SK-N-SH (cell line): ENCODE measurements at regions not wholly inside any gene's neighbourhood (a gene's known extent, or its start where the extent isn't known, plus 50 kb on each side); places are given as distances from the start of the nearest gene placed in this dataset.

Experiments used
- CTCF ChIA-PET: fragments of 300-600, 350-600 bp; formaldehyde crosslinking; extraction: SDS; loops from one replicate; lab custom pipeline; 2021; lab: Yijun Ruan, JAX
- POLR2A ChIA-PET: fragments of 350-600 bp; sonication (Branson Sonifier 250); formaldehyde crosslinking; extraction: SDS; loops from one replicate; lab custom pipeline; 2020; ENCODE audit warnings: antibody characterized with exemption, inconsistent platforms; lab: Yijun Ruan, JAX
- DNase-seq: peaks from one replicate; pipeline ENCODE4 v3.0.0; 2012
- H2AFZ ChIP-seq: fragments of 200-600 bp; sonication (generic); 2 replicates; pipeline ENCODE4 v1.8.1; 2016; ENCODE audit warnings: antibody characterized with exemption, mild to moderate bottlenecking, low read depth
- H3F3A ChIP-seq: fragments of 200-600 bp; sonication (generic); replicated peaks from 2 replicates; pipeline ENCODE3; 2016; ENCODE audit warnings: antibody characterized with exemption, mild to moderate bottlenecking; ENCODE audit not compliant: insufficient read depth
- H3K27ac ChIP-seq, 2 experiments: fragments of 200-500 bp in 1 of 2; fragments of 200-600 bp in 1 of 2; sonication (Bioruptor generic) in 1 of 2; sonication (generic), shearing (Covaris generic) in 1 of 2; 2 replicates each; pipeline versions ENCODE4 v1.5.1 to v1.6.1; 2014 to 2016; ENCODE audit warnings: low read depth in 2 of 2, inconsistent platforms in 1 of 2, low read length in 1 of 2, mild to moderate bottlenecking in 1 of 2, mixed read lengths in 1 of 2
- H3K27me3 ChIP-seq: fragments of 200-600 bp; sonication (generic), shearing (Covaris generic); 2 replicates; pipeline ENCODE4 v1.6.1; 2016; ENCODE audit warnings: mixed run types; ENCODE audit not compliant: insufficient read depth
- H3K36me3 ChIP-seq, 2 experiments: fragments of 200-500 bp in 1 of 2; fragments of 200-600 bp in 1 of 2; sonication (Bioruptor generic) in 1 of 2; sonication (generic) in 1 of 2; replicated peaks in 1 of 2; 2 replicates each; pipeline versions ENCODE3 to v1.5.1; 2014 to 2016; ENCODE audit warnings: low read length in 1 of 2, mild to moderate bottlenecking in 1 of 2; ENCODE audit not compliant: insufficient read depth in 2 of 2, control insufficient read depth in 1 of 2
- H3K4me1 ChIP-seq, 2 experiments: fragments of 200-500 bp in 1 of 2; fragments of 200-600 bp in 1 of 2; sonication (Bioruptor generic) in 1 of 2; sonication (generic), shearing (Covaris generic) in 1 of 2; 2 replicates each; pipeline versions ENCODE4 v1.5.1 to v1.6.1; 2014 to 2016; ENCODE audit warnings: low read depth in 1 of 2, low read length in 1 of 2, mixed run types in 1 of 2; ENCODE audit not compliant: insufficient read depth in 2 of 2, control insufficient read depth in 1 of 2
- H3K4me2 ChIP-seq: fragments of 200-600 bp; sonication (generic), shearing (Covaris generic); 2 replicates; pipeline ENCODE4 v1.6.1; 2017; ENCODE audit warnings: mixed run types
- H3K4me3 ChIP-seq, 2 experiments: fragments of 200-500 bp in 1 of 2; fragments of 200-600 bp in 1 of 2; sonication (Bioruptor generic) in 1 of 2; sonication (generic), shearing (Covaris generic) in 1 of 2; 2 replicates each; pipeline versions ENCODE4 v1.5.1 to v1.8.1; 2014 to 2016; ENCODE audit warnings: low read depth in 2 of 2, inconsistent platforms in 1 of 2, low read length in 1 of 2, mild to moderate bottlenecking in 1 of 2, mixed read lengths in 1 of 2, moderate library complexity in 1 of 2
- H3K79me2 ChIP-seq: fragments of 200-600 bp; sonication (generic); 2 replicates; pipeline ENCODE4 v1.8.1; 2017; ENCODE audit warnings: mild to moderate bottlenecking; ENCODE audit not compliant: insufficient read depth
- H3K9ac ChIP-seq: fragments of 200-600 bp; sonication (generic); 2 replicates; pipeline ENCODE4 v1.6.1; 2017; ENCODE audit warnings: mixed run types
- H3K9me2 ChIP-seq: fragments of 200-600 bp; sonication (generic); 2 replicates; pipeline ENCODE4 v1.6.1; 2017; ENCODE audit warnings: mixed run types
- H3K9me3 ChIP-seq: fragments of 200-600 bp; sonication (generic); 2 replicates; pipeline ENCODE4 v1.6.1; 2017; ENCODE audit warnings: mixed run types, mild to moderate bottlenecking, moderate library complexity
- H4K20me1 ChIP-seq: fragments of 200-600 bp; sonication (generic); 2 replicates; pipeline ENCODE4 v1.6.1; 2017; ENCODE audit warnings: mild to moderate bottlenecking, mixed run types; ENCODE audit not compliant: insufficient read depth
- EZH2phosphoT487 ChIP-seq: fragments of 200-600 bp; sonication (generic); IDR thresholded peaks from 2 replicates; pipeline ENCODE4 v1.6.1; 2017; ENCODE audit warnings: low read depth, mixed run types, mild to moderate bottlenecking, antibody characterized with exemption, moderate library complexity, borderline replicate concordance
- FOSL2 ChIP-seq: IDR thresholded peaks from 2 replicates; pipeline ENCODE4 v1.4.0; 2012; ENCODE audit warnings: low read depth, mild to moderate bottlenecking, moderate library complexity, borderline replicate concordance
- GABPA ChIP-seq: IDR thresholded peaks from 2 replicates; pipeline ENCODE4 v1.4.0; 2012; ENCODE audit warnings: low read depth, mild to moderate bottlenecking
- IRF3 ChIP-seq: fragments of 150-350 bp; IDR thresholded peaks from 2 replicates; pipeline ENCODE4 v1.6.1; 2016; ENCODE audit warnings: mild to moderate bottlenecking, low read depth, low read length
- POLR2AphosphoS5 ChIP-seq: IDR thresholded peaks from 2 replicates; pipeline ENCODE4 v1.6.1; 2012; ENCODE audit warnings: low read depth, low read length
- RXRA ChIP-seq: IDR thresholded peaks from 2 replicates; pipeline ENCODE4 v1.4.0; 2012; ENCODE audit warnings: low read depth, mild to moderate bottlenecking, borderline replicate concordance
- SIN3A ChIP-seq: IDR thresholded peaks from 2 replicates; pipeline ENCODE4 v1.6.1; 2012; ENCODE audit warnings: low read depth, mild to moderate bottlenecking, low read length, moderate library complexity, borderline replicate concordance
- SMC3 ChIP-seq: IDR thresholded peaks from 2 replicates; pipeline ENCODE4 v1.6.1; 2012; ENCODE audit warnings: low read depth, low read length, improper control_type of control experiment
- TAF1 ChIP-seq: IDR thresholded peaks from 2 replicates; pipeline ENCODE4 v1.6.1; 2012; ENCODE audit warnings: low read depth, mild to moderate bottlenecking, low read length, moderate library complexity, borderline replicate concordance
- TEAD4 ChIP-seq: IDR thresholded peaks from 2 replicates; pipeline ENCODE4 v1.4.0; 2012; ENCODE audit warnings: mild to moderate bottlenecking, borderline replicate concordance; ENCODE audit not compliant: insufficient read depth
- WGBS: methylation state at CpG from one replicate; pipeline ENCODE4 v1.1.6; 2017; ENCODE audit warnings: low lambda C conversion rate; 5-methylcytosine and 5-hydroxymethylcytosine counted together
- TF ChIP-seq, protein P1 (sequence below): IDR thresholded peaks from 2 replicates; pipeline ENCODE4 v1.4.0; 2012; ENCODE audit warnings: low read depth, borderline replicate concordance
- TF ChIP-seq, protein P2 (sequence below): fragments of 150-350 bp; IDR thresholded peaks from 2 replicates; pipeline ENCODE4 v1.6.1; 2017; ENCODE audit warnings: antibody characterized with exemption, low read length, low read depth, borderline replicate concordance

DNA sequence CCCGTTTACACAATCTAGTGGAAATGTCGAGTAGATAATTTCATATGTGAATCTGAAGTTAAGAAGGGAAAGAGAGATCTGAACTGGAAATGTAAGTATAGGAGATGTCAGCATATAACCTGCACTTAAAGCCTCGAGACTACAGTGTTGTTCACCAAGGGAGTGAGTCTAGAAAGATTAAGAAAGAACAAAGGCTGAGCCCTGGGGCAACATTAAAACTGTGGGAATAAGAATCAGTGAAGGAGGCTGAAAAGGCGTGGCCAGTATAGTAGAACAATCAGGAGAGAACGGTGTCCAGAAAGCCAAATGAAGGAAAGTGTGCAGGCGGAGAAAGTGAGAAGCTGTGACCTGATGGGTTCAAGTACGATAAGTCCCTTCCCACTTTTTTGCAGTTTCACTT is 118.8 kb upstream of the TENM3 start:
- CTCF ChIA-PET: no interaction called here
- H3K79me2 ChIP-seq: no peaks in the 10 kb centered on the region
- H3K9ac ChIP-seq: no peak overlapping the region
- H3K9me2 ChIP-seq: no peaks in the 10 kb centered on the region
- whole genome bisulfite sequencing: 79% methylated on average over 7 of the region's 7 CpGs
- H3K36me3 ChIP-seq: no peaks in the 10 kb centered on the region
- no peak overlapping the region for H2AFZ ChIP-seq
- TF ChIP-seq TEAD4 (no peak), EZH2phosphoT487 (no peak), TAF1 (no peak), POLR2AphosphoS5 (no peak), RXRA (no peak), FOSL2 (no peak), SIN3A (no peak)
- TF ChIP-seq, protein P1, sequence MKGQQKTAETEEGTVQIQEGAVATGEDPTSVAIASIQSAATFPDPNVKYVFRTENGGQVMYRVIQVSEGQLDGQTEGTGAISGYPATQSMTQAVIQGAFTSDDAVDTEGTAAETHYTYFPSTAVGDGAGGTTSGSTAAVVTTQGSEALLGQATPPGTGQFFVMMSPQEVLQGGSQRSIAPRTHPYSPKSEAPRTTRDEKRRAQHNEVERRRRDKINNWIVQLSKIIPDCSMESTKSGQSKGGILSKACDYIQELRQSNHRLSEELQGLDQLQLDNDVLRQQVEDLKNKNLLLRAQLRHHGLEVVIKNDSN: no peak
- no peaks in the 10 kb centered on the region for H3F3A ChIP-seq
- no peak for DNase-seq
- no peak overlapping the region for H3K27ac ChIP-seq
- no peak overlapping the region; a peak in 1 of 4 replicates for H3K4me3 ChIP-seq
- POLR2A ChIA-PET: no interaction called here
- no peak overlapping the region for H3K4me2 ChIP-seq
- H4K20me1 ChIP-seq: no peaks in the 10 kb centered on the region
- H3K4me1 ChIP-seq: no peaks in the 10 kb centered on the region; a peak in 1 of 4 replicates
- no peaks in the 10 kb centered on the region for H3K27me3 ChIP-seq
- H3K9me3 ChIP-seq: no peaks in the 10 kb centered on the region

- Histone ChIP-seq H3F3A (no peaks in the 10 kb centered on the region), H4K20me1 (no peaks in the 10 kb centered on the region), H3K9me2 (no peaks in the 10 kb centered on the region), H3K4me1 (no peaks in the 10 kb centered on the region; a peak in 1 of 4 replicates), H3K27ac (no peak overlapping the region), H2AFZ (no peak overlapping the region), H3K36me3 (no peaks in the 10 kb centered on the region), H3K4me3 (no peak overlapping the region), H3K4me2 (no peak overlapping the region)
- 65% methylated on average over 5 of the region's 5 CpGs for WGBS
- DNase-seq: no peak
- POLR2A ChIA-PET: no interaction called here
- TF ChIP-seq, protein P2, sequence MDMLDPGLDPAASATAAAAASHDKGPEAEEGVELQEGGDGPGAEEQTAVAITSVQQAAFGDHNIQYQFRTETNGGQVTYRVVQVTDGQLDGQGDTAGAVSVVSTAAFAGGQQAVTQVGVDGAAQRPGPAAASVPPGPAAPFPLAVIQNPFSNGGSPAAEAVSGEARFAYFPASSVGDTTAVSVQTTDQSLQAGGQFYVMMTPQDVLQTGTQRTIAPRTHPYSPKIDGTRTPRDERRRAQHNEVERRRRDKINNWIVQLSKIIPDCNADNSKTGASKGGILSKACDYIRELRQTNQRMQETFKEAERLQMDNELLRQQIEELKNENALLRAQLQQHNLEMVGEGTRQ: no peak
- 0 out of 2 replicates have a peak, but pooled peaks have one; percentile 13 for TF ChIP-seq FOSL2
- TF ChIP-seq, all 33 proteins: peak for 1
- Histone ChIP-seq H3K79me2 (no peaks in the 10 kb centered on the region), H3K9ac (no peak overlapping the region), H3K9me3 (no peaks in the 10 kb centered on the region), H3K27me3 (no peaks in the 10 kb centered on the region)
- CTCF ChIA-PET: no interaction called here
Measured at GRCh38 chr4:182126096-182126495, 117.1 kb upstream of the TENM3 start.

GRCh38 chr4:182126603-182127002 is 116.6 kb upstream of the TENM3 start:
- 89% methylated on average over 2 of the region's 2 CpGs for WGBS
- no peaks in the 10 kb centered on the region for H3K79me2 ChIP-seq
- no peak overlapping the region for H2AFZ ChIP-seq
- H3K4me3 ChIP-seq: no peak overlapping the region
- POLR2A ChIA-PET: no interaction called here
- no peaks in the 10 kb centered on the region for H3F3A ChIP-seq
- H3K27ac ChIP-seq: no peak overlapping the region
- no peaks in the 10 kb centered on the region; a peak in 1 of 4 replicates for H3K4me1 ChIP-seq
- H3K36me3 ChIP-seq: no peaks in the 10 kb centered on the region
- DNase-seq: no peak
- no peaks in the 10 kb centered on the region for H3K9me2 ChIP-seq
- CTCF ChIA-PET: no interaction called here
- no peak overlapping the region for H3K4me2 ChIP-seq
- H4K20me1 ChIP-seq: no peaks in the 10 kb centered on the region
- no peaks in the 10 kb centered on the region for H3K27me3 ChIP-seq
- TF ChIP-seq SMC3 (no peak), IRF3 (no peak), GABPA (no peak)
- H3K9ac ChIP-seq: no peak overlapping the region
- no peaks in the 10 kb centered on the region for H3K9me3 ChIP-seq
